SK-N-MC (cell line): ENCODE measurements at regions not wholly inside any gene's neighbourhood (a gene's known extent, or its start where the extent isn't known, plus 50 kb on each side); places are given as distances from the start of the nearest gene placed in this dataset.

Experiments
- EZH2 ChIP-seq: fragments of 200-600 bp; sonication (generic); IDR thresholded peaks from one replicate; pipeline ENCODE4 v1.6.1; 2017; ENCODE audit warnings: antibody characterized with exemption
- POLR2AphosphoS5 ChIP-seq: IDR thresholded peaks from 2 replicates; pipeline ENCODE4 v1.6.1; 2012; ENCODE audit warnings: mild to moderate bottlenecking, low read depth, low read length, borderline replicate concordance

DNA sequence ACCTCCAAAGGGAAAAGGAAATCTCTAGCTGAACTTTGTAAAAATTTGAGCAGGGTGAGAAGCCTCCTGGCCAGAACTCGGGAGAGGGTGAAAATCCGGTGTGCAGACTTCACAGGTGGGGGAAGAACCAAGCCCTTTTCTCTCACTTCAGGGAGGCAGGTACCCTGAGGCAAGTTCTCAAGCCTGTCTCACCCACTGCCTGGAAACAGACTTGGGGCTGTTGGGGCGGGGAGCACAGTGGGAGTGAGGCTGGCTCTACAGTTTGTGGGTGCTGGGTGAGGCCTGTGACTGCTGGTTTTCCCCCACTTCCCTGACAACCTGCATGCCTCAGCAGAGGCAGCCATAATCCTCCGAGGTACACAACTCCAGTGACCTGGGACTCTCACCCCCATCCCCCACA is 187.1 kb downstream of the KIF4B start:
- TF ChIP-seq POLR2AphosphoS5 (no peak), EZH2 (no peak)
